Astrocyte (in vitro differentiated cells and primary cell): ENCODE measurements at regions not wholly inside any gene's neighbourhood (a gene's known extent, or its start where the extent isn't known, plus 50 kb on each side); places are given as distances from the start of the nearest gene placed in this dataset.

Experiments
- CTCF ChIP-seq: IDR thresholded peaks from 2 replicates; pipeline ENCODE4 v1.5.1; 2011; ENCODE audit warnings: low read depth, mild to moderate bottlenecking, inconsistent platforms, low read length, moderate library complexity; ENCODE audit not compliant: insufficient read depth
- EZH2 ChIP-seq: IDR thresholded peaks from 2 replicates; pipeline ENCODE4 v1.6.1; 2012; ENCODE audit warnings: mild to moderate bottlenecking, low read length, inconsistent platforms; ENCODE audit not compliant: insufficient read depth

- TF ChIP-seq CTCF (no peak), EZH2 (no peak)
Observed at GRCh38 chr4:19286924-19287323, 964.8 kb upstream of the SLIT2 start.
